ENCODE measurements at regions not wholly inside any gene's neighbourhood (a gene's known extent, or its start where the extent isn't known, plus 50 kb on each side); places are given as distances from the start of the nearest gene placed in this dataset.

DNA sequence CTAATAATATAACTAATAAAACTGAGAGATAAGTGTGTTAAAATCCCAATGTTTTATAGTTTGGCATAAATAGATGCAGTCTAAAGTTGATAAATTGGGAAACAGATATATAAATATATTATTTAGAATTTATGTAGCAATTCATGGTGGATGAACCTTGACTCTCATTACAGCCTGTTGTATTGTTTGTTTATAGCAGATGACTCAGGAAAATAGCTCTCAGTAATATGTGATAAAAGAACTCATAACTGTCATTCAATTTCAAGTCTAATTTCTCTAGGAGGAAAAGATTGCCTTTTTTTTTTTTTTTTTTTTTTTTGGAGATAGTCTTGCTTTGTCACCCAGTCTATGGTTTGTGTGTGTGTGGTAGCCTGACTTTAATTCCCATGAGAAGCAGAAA, 603.2 kb upstream of the PKN2 start:
- Histone ChIP-seq H3K4me3 (no peak overlapping the region), H3K9me3 (peaks cover 9% of the 10 kb centered on the region), H3K27me3 (ENCODE audit: insufficient read depth in 3 of 3, low read length in 2 of 3) (no peaks in the 10 kb centered on the region), H3K4me1 (no peaks in the 10 kb centered on the region), H3K27ac (no peak overlapping the region), H3K36me3 (ENCODE audit: insufficient read depth in 1 of 2, low read depth in 1 of 2) (no peaks in the 10 kb centered on the region)
- DNase-seq = no peak
- TF ChIP-seq, protein P1, sequence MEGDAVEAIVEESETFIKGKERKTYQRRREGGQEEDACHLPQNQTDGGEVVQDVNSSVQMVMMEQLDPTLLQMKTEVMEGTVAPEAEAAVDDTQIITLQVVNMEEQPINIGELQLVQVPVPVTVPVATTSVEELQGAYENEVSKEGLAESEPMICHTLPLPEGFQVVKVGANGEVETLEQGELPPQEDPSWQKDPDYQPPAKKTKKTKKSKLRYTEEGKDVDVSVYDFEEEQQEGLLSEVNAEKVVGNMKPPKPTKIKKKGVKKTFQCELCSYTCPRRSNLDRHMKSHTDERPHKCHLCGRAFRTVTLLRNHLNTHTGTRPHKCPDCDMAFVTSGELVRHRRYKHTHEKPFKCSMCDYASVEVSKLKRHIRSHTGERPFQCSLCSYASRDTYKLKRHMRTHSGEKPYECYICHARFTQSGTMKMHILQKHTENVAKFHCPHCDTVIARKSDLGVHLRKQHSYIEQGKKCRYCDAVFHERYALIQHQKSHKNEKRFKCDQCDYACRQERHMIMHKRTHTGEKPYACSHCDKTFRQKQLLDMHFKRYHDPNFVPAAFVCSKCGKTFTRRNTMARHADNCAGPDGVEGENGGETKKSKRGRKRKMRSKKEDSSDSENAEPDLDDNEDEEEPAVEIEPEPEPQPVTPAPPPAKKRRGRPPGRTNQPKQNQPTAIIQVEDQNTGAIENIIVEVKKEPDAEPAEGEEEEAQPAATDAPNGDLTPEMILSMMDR (IDR thresholded peaks at IDR 0.05) = no peak
- ATAC-seq = no peak
- intact Hi-C loops (cut with DNase I) = no loop called here

DNA sequence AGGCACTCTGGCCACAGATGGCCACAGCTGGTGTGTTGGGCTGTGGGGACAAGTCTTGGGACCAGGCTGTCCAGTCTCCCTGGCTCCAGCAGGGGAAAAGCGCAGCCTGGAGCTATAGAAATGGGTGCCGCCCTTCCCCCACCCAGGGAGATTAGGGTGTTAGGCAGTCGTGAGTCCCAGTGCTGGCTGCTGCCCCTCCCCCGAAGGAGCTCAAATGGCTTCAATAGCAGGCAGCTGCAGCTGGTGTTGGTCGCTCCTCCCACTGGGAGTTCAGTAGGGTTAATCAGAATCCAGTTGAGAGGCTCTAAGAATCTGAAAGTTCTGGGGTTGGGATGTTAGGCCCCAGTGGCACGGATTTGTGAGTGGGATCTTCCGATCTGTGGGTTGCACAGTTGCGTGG, 595.6 kb upstream of the PKN2 start:
- ATAC-seq (no peak), DNase-seq (no peak)
- no peaks in the 10 kb centered on the region for H3K27me3 ChIP-seq (ENCODE audit: insufficient read depth in 3 of 3, low read length in 2 of 3)
- TF ChIP-seq, protein P1 (IDR thresholded peaks at IDR 0.05) = no peak
- 64 to 67% (median 66%) methylated on average over 8 of the region's 8 CpGs for WGBS, 3 donors
- H3K27ac ChIP-seq = no peak overlapping the region
- H3K9me3 ChIP-seq = peaks cover 9% of the 10 kb centered on the region
- no peak overlapping the region for H3K4me3 ChIP-seq
- intact Hi-C loops (cut with DNase I) = no loop called here
- H3K4me1 ChIP-seq = no peaks in the 10 kb centered on the region
- no peaks in the 10 kb centered on the region for H3K36me3 ChIP-seq (ENCODE audit: insufficient read depth in 1 of 2, low read depth in 1 of 2)

DNA sequence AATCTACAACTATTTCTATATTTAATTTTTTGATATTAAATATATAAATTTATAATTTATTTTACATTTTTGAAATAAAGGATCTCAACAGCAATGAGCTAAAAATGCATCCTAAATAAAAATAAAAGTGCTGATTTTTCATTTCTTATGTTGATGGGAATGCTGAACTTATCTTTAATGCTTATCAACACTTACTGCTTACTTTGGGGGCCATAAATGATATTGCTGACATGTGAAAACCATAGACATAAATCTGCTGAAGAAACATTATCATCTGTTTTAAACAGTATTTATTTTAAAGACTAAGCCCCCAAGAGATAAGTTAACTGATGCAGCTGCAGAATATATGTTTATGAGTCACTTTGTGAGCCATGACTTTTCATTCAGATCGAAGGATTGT, 594.1 kb upstream of the PKN2 start:
- 0 to 2% (median 0%) methylated on average over 1 of the region's 1 CpG for WGBS, 3 donors
- no peak overlapping the region for H3K4me3 ChIP-seq
- intact Hi-C loops (cut with DNase I) = no loop called here
- no peak overlapping the region for H3K27ac ChIP-seq
- H3K36me3 ChIP-seq (ENCODE audit: insufficient read depth in 1 of 2, low read depth in 1 of 2) = no peaks in the 10 kb centered on the region
- no peaks in the 10 kb centered on the region for H3K27me3 ChIP-seq (ENCODE audit: insufficient read depth in 3 of 3, low read length in 2 of 3)
- TF ChIP-seq, protein P1 (IDR thresholded peaks at IDR 0.05) = no peak
- ATAC-seq (no peak), DNase-seq (no peak)
- H3K9me3 ChIP-seq = no peaks in the 10 kb centered on the region
- H3K4me1 ChIP-seq = no peaks in the 10 kb centered on the region

DNA sequence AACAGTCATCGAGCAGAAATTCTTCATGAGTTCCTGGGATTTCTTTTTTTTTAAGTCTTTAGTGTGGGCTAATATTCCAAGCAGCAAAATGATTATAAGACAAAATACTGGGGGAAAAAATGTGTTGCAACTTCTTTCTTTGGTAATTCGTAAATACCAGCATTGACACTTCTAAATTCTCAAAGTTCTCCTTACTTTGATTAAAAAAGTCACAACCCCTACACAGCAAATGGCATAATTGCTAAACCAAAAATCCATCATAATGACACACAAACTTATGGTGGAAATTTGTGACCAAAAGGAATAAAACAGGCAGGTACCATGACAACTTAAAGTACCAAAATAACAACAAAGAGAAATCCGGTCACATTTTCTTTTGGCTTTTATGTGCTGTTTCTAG, 585.2 kb upstream of the PKN2 start:
- no peak for ATAC-seq
- no peaks in the 10 kb centered on the region for H3K36me3 ChIP-seq (ENCODE audit: insufficient read depth in 1 of 2, low read depth in 1 of 2)
- WGBS, 3 donors = 71 to 79% (median 78%) methylated on average over 3 of the region's 3 CpGs
- H3K27ac ChIP-seq = no peak overlapping the region
- intact Hi-C loops (cut with DNase I) = no loop called here
- H3K27me3 ChIP-seq (ENCODE audit: insufficient read depth in 3 of 3, low read length in 2 of 3) = peaks cover 0 to 8% (median 0%) of the 10 kb centered on the region in 3 donors
- no peaks in the 10 kb centered on the region for H3K4me1 ChIP-seq
- TF ChIP-seq, protein P1 (IDR thresholded peaks at IDR 0.05) = no peak
- H3K9me3 ChIP-seq = no peaks in the 10 kb centered on the region
- H3K4me3 ChIP-seq = no peak overlapping the region
- no peak for DNase-seq

DNA sequence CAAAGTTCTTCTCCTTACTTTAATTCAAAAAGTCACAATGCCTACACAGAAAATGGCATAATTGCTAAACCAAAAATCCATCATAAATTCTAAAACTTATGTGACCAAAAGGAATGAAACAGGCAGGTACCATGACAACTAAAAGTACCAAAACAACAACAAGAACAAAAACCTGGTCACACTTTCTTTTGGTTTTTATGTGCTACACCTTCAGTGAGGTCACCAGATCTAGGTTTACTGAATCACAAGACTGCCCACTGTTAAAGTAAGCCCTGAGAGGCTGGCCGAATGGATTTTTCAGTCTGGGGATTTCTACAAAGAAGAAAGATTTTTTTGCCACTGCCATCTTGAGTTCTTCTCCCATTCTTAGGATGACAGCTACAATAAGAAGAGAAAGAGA, 583.0 kb upstream of the PKN2 start:
- DNase-seq = no peak
- H3K27me3 ChIP-seq (ENCODE audit: insufficient read depth in 3 of 3, low read length in 2 of 3) = peaks cover 0 to 8% (median 0%) of the 10 kb centered on the region in 3 donors
- 64 to 81% (median 80%) methylated on average over 1 of the region's 1 CpG for WGBS, 3 donors
- H3K4me3 ChIP-seq = no peak overlapping the region
- no peak overlapping the region for H3K27ac ChIP-seq
- intact Hi-C loops (cut with DNase I) = no loop called here
- no peaks in the 10 kb centered on the region for H3K9me3 ChIP-seq
- ATAC-seq = no peak
- TF ChIP-seq, protein P1 (IDR thresholded peaks at IDR 0.05) = no peak
- H3K36me3 ChIP-seq (ENCODE audit: insufficient read depth in 1 of 2, low read depth in 1 of 2) = no peaks in the 10 kb centered on the region
- no peaks in the 10 kb centered on the region for H3K4me1 ChIP-seq
